SJSA1 (cell line): ENCODE measurements at regions not wholly inside any gene's neighbourhood (a gene's known extent, or its start where the extent isn't known, plus 50 kb on each side); places are given as distances from the start of the nearest gene placed in this dataset.

Experiments used
- DNase-seq, 2 experiments: peaks; one replicate each; pipeline ENCODE4 v3.0.0-alpha.2; 2015 to 2020; ENCODE audit warnings: low spot score in 2 of 2, low read depth in 1 of 2
- H3K27ac ChIP-seq: fragments of 250-450 bp; sonication (Bioruptor Pico); 2 replicates; pipeline ENCODE4 v1.5.1; 2020; ENCODE audit warnings: mild to moderate bottlenecking, moderate library complexity
- H3K27me3 ChIP-seq: fragments of 250-450 bp; sonication (Bioruptor Pico); replicated peaks from 2 replicates; pipeline ENCODE4 v1.5.1; 2020; ENCODE audit warnings: mild to moderate bottlenecking, moderate library complexity
- H3K36me3 ChIP-seq: fragments of 250-450 bp; sonication (Bioruptor Pico); 2 replicates; pipeline ENCODE4 v1.5.1; 2020; ENCODE audit warnings: mild to moderate bottlenecking
- H3K4me1 ChIP-seq: fragments of 250-450 bp; sonication (Bioruptor Pico); replicated peaks from 2 replicates; pipeline ENCODE4 v1.6.1; 2021; ENCODE audit warnings: mild to moderate bottlenecking
- H3K4me3 ChIP-seq: fragments of 250-450 bp; sonication (Bioruptor Pico); 2 replicates; pipeline ENCODE4 v1.5.1; 2020; ENCODE audit warnings: mild to moderate bottlenecking
- H3K9me3 ChIP-seq: fragments of 250-450 bp; sonication (Bioruptor Pico); replicated peaks from 2 replicates; pipeline ENCODE4 v1.5.1; 2020; ENCODE audit warnings: mild to moderate bottlenecking

- DNase-seq = no peak
- Histone ChIP-seq H3K27ac (no peak overlapping the region), H3K4me3 (no peak overlapping the region), H3K9me3 (0 out of 2 replicates have a peak, but pooled peaks cover 4% of the 10 kb centered on the region), H3K27me3 (no peaks in the 10 kb centered on the region), H3K4me1 (no peaks in the 10 kb centered on the region), H3K36me3 (no peaks in the 10 kb centered on the region; the same call in 1 of the 2 replicates)
These were observed 69.2 kb downstream of the CYB561 start for GRCh38 chr17:63376949-63377348.

GRCh38 chr17:63378411-63379375, 67.4 kb downstream of the CYB561 start:
- Histone ChIP-seq H3K36me3 (no peaks in the 10 kb centered on the region; the same call in 1 of the 2 replicates), H3K4me1 (peaks cover 5% of the 10 kb centered on the region), H3K4me3 (no peak overlapping the region), H3K9me3 (0 out of 2 replicates have a peak, but pooled peaks cover 4% of the 10 kb centered on the region), H3K27ac (no peak overlapping the region), H3K27me3 (no peaks in the 10 kb centered on the region)
- no peak for DNase-seq

- Histone ChIP-seq H3K27ac (no peak overlapping the region), H3K4me1 (peaks cover 5% of the 10 kb centered on the region), H3K9me3 (0 out of 2 replicates have a peak, but pooled peaks cover 4% of the 10 kb centered on the region), H3K27me3 (no peaks in the 10 kb centered on the region), H3K36me3 (no peaks in the 10 kb centered on the region; the same call in 1 of the 2 replicates), H3K4me3 (no peak overlapping the region)
- no peak for DNase-seq
These were observed 66.5 kb downstream of the CYB561 start for GRCh38 chr17:63379636-63380035.

GRCh38 chr17:63381101-63381729, 64.9 kb downstream of the CYB561 start:
- Histone ChIP-seq H3K27ac (no peak overlapping the region), H3K4me1 (peaks cover 5% of the 10 kb centered on the region), H3K27me3 (no peaks in the 10 kb centered on the region), H3K4me3 (no peak overlapping the region), H3K9me3 (0 out of 2 replicates have a peak, but pooled peaks cover 4% of the 10 kb centered on the region), H3K36me3 (no peaks in the 10 kb centered on the region; the same call in 1 of the 2 replicates)
- DNase-seq = no peak

- H3K4me3 ChIP-seq = no peak overlapping the region
- DNase-seq = no peak
- H3K36me3 ChIP-seq = no peaks in the 10 kb centered on the region; the same call in 1 of the 2 replicates
- no peak overlapping the region for H3K27ac ChIP-seq
- H3K4me1 ChIP-seq = peaks cover 5% of the 10 kb centered on the region
- H3K27me3 ChIP-seq = no peaks in the 10 kb centered on the region
- H3K9me3 ChIP-seq = 0 out of 2 replicates have a peak, but pooled peaks cover 4% of the 10 kb centered on the region
These were observed 64.0 kb downstream of the CYB561 start for GRCh38 chr17:63382136-63382535.
